ENCODE measurements at regions not wholly inside any gene's neighbourhood (a gene's known extent, or its start where the extent isn't known, plus 50 kb on each side); places are given as distances from the start of the nearest gene placed in this dataset.

DNA sequence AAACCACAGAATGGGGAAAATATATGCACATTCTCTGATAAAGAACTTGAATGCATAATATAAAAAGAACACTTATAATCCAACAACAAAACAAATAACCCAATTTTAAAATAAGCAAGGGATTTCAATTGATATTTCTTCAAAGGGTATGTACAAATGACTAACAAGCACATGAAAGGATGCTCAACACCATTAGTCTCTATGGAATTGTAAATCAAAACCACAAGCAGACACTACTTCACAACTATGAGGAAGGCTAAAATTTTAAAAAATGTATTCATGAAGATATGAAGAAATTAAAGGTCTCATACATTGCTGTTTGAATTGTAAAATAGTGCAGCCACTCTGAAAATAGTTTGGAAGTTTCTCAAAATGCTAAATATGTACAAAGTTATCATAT lies 78.9 kb upstream of the GAS1 start:
- TF ChIP-seq, protein P1, sequence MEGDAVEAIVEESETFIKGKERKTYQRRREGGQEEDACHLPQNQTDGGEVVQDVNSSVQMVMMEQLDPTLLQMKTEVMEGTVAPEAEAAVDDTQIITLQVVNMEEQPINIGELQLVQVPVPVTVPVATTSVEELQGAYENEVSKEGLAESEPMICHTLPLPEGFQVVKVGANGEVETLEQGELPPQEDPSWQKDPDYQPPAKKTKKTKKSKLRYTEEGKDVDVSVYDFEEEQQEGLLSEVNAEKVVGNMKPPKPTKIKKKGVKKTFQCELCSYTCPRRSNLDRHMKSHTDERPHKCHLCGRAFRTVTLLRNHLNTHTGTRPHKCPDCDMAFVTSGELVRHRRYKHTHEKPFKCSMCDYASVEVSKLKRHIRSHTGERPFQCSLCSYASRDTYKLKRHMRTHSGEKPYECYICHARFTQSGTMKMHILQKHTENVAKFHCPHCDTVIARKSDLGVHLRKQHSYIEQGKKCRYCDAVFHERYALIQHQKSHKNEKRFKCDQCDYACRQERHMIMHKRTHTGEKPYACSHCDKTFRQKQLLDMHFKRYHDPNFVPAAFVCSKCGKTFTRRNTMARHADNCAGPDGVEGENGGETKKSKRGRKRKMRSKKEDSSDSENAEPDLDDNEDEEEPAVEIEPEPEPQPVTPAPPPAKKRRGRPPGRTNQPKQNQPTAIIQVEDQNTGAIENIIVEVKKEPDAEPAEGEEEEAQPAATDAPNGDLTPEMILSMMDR (IDR thresholded peaks at IDR 0.05), result no peak
- no peak for TF ChIP-seq POLR2AphosphoS5 (IDR thresholded peaks at IDR 0.05; ENCODE audit: insufficient read depth in 1 of 2, low read depth in 1 of 2)

Measured in vagina (tissue), 2 donors.